ENCODE measurements at regions not wholly inside any gene's neighbourhood (a gene's known extent, or its start where the extent isn't known, plus 50 kb on each side); places are given as distances from the start of the nearest gene placed in this dataset.

- peaks cover 0 to 5% (median 0%) of the 10 kb centered on the region in 11 donors for H3K9me3 Mint-ChIP-seq
- H3K27ac ChIP-seq (ENCODE audit: low read depth, low read length) = no peak overlapping the region
- H3K4me3 Mint-ChIP-seq = no peak overlapping the region
- H3K4me1 ChIP-seq (ENCODE audit: control insufficient read depth in 2 of 2, insufficient read depth in 2 of 2, low read length in 2 of 2) = no peaks in the 10 kb centered on the region
- intact Hi-C loops (cut with micrococcal nuclease) = no loop called here
- H3K4me3 ChIP-seq (ENCODE audit: low read length) = no peak overlapping the region
- peaks cover 3 to 66% (median 35%) of the 10 kb centered on the region in 5 donors for H3K27me3 Mint-ChIP-seq
- H3K4me1 Mint-ChIP-seq = no peaks in the 10 kb centered on the region
- DNase-seq (no peak), ATAC-seq (no peak)
- H3K36me3 ChIP-seq (ENCODE audit: control insufficient read depth in 2 of 3, insufficient read depth in 3 of 3, low read length in 3 of 3) = no peaks in the 10 kb centered on the region
- peaks cover 0 to 4% (median 0%) of the 10 kb centered on the region in 5 donors for H3K36me3 Mint-ChIP-seq
- POLR2A ChIA-PET = no interaction called here
- CTCF ChIA-PET = no interaction called here
- H3K27me3 ChIP-seq (ENCODE audit: control insufficient read depth in 2 of 2, insufficient read depth in 2 of 2, low read length in 2 of 2) = no peaks in the 10 kb centered on the region
- no peaks in the 10 kb centered on the region for H3K9me3 ChIP-seq (ENCODE audit: control insufficient read depth in 2 of 3, low read length in 3 of 3)
- no peak overlapping the region for H3K27ac Mint-ChIP-seq
Observed at GRCh38 chr13:97879646-97880310, 73.7 kb upstream of the IPO5 start.

- no peak for DNase-seq
- CTCF ChIA-PET = no interaction called here
- peaks cover 0 to 4% (median 0%) of the 10 kb centered on the region in 5 donors for H3K36me3 Mint-ChIP-seq
- no peak overlapping the region for H3K4me3 Mint-ChIP-seq
- no peak for ATAC-seq
- POLR2A ChIA-PET = no interaction called here
- Histone ChIP-seq H3K9me3 (ENCODE audit: control insufficient read depth in 2 of 3, low read length in 3 of 3) (no peaks in the 10 kb centered on the region), H3K4me3 (ENCODE audit: low read length) (no peak overlapping the region), H3K4me1 (ENCODE audit: control insufficient read depth in 2 of 2, insufficient read depth in 2 of 2, low read length in 2 of 2) (no peaks in the 10 kb centered on the region), H3K27ac (ENCODE audit: low read depth, low read length) (no peak overlapping the region), H3K27me3 (ENCODE audit: control insufficient read depth in 2 of 2, insufficient read depth in 2 of 2, low read length in 2 of 2) (no peaks in the 10 kb centered on the region), H3K36me3 (ENCODE audit: control insufficient read depth in 2 of 3, insufficient read depth in 3 of 3, low read length in 3 of 3) (no peaks in the 10 kb centered on the region)
- no peaks in the 10 kb centered on the region for H3K4me1 Mint-ChIP-seq
- H3K27ac Mint-ChIP-seq = no peak overlapping the region
- intact Hi-C loops (cut with micrococcal nuclease) = no loop called here
- H3K27me3 Mint-ChIP-seq = peaks cover 3 to 65% (median 30%) of the 10 kb centered on the region in 5 donors
- H3K9me3 Mint-ChIP-seq = peaks cover 0 to 5% (median 0%) of the 10 kb centered on the region in 11 donors
Observed at GRCh38 chr13:97880311-97880675, 73.2 kb upstream of the IPO5 start.

- Histone ChIP-seq H3K4me3 (ENCODE audit: low read length) (no peak overlapping the region), H3K27me3 (ENCODE audit: control insufficient read depth in 2 of 2, insufficient read depth in 2 of 2, low read length in 2 of 2) (no peaks in the 10 kb centered on the region), H3K9me3 (ENCODE audit: control insufficient read depth in 2 of 3, low read length in 3 of 3) (no peaks in the 10 kb centered on the region), H3K36me3 (ENCODE audit: control insufficient read depth in 2 of 3, insufficient read depth in 3 of 3, low read length in 3 of 3) (no peaks in the 10 kb centered on the region), H3K4me1 (ENCODE audit: control insufficient read depth in 2 of 2, insufficient read depth in 2 of 2, low read length in 2 of 2) (no peaks in the 10 kb centered on the region), H3K27ac (ENCODE audit: low read depth, low read length) (no peak overlapping the region)
- DNase-seq (no peak), ATAC-seq (no peak)
- Mint-ChIP-seq H3K36me3 (peaks cover 0 to 4% (median 0%) of the 10 kb centered on the region in 5 donors), H3K9me3 (peaks cover 0 to 5% (median 0%) of the 10 kb centered on the region in 11 donors), H3K4me1 (no peaks in the 10 kb centered on the region), H3K27me3 (peaks cover 0 to 56% (median 20%) of the 10 kb centered on the region in 5 donors), H3K27ac (no peak overlapping the region), H3K4me3 (no peak overlapping the region)
- POLR2A ChIA-PET = no interaction called here
- CTCF ChIA-PET = no interaction called here
- intact Hi-C loops (cut with micrococcal nuclease) = no loop called here
Observed at GRCh38 chr13:97881556-97881955, 71.9 kb upstream of the IPO5 start.

- H3K4me1 ChIP-seq (ENCODE audit: control insufficient read depth in 2 of 2, insufficient read depth in 2 of 2, low read length in 2 of 2) = no peaks in the 10 kb centered on the region
- intact Hi-C loops (cut with micrococcal nuclease) = no loop called here
- H3K36me3 ChIP-seq (ENCODE audit: control insufficient read depth in 2 of 3, insufficient read depth in 3 of 3, low read length in 3 of 3) = no peaks in the 10 kb centered on the region
- CTCF ChIA-PET = no interaction called here
- H3K9me3 ChIP-seq (ENCODE audit: control insufficient read depth in 2 of 3, low read length in 3 of 3) = no peaks in the 10 kb centered on the region
- POLR2A ChIA-PET = no interaction called here
- Mint-ChIP-seq H3K27ac (no peak overlapping the region), H3K4me3 (no peak overlapping the region), H3K4me1 (no peaks in the 10 kb centered on the region), H3K27me3 (peaks cover 0 to 54% (median 26%) of the 10 kb centered on the region in 5 donors), H3K9me3 (peaks cover 0 to 5% (median 0%) of the 10 kb centered on the region in 11 donors), H3K36me3 (peaks cover 0 to 4% (median 0%) of the 10 kb centered on the region in 5 donors)
- no peaks in the 10 kb centered on the region for H3K27me3 ChIP-seq (ENCODE audit: control insufficient read depth in 2 of 2, insufficient read depth in 2 of 2, low read length in 2 of 2)
- no peak overlapping the region for H3K27ac ChIP-seq (ENCODE audit: low read depth, low read length)
- ATAC-seq (no peak), DNase-seq (no peak)
- H3K4me3 ChIP-seq (ENCODE audit: low read length) = no peak overlapping the region
Observed at GRCh38 chr13:97883396-97883795, 70.1 kb upstream of the IPO5 start.

- H3K4me1 ChIP-seq (ENCODE audit: control insufficient read depth in 2 of 2, insufficient read depth in 2 of 2, low read length in 2 of 2) = no peaks in the 10 kb centered on the region
- Mint-ChIP-seq H3K4me1 (no peaks in the 10 kb centered on the region), H3K36me3 (peaks cover 0 to 4% (median 0%) of the 10 kb centered on the region in 5 donors), H3K4me3 (no peak overlapping the region), H3K27me3 (peaks cover 3 to 53% (median 28%) of the 10 kb centered on the region in 5 donors), H3K9me3 (peaks cover 0 to 5% (median 0%) of the 10 kb centered on the region in 11 donors), H3K27ac (no peak overlapping the region)
- CTCF ChIA-PET = no interaction called here
- no peaks in the 10 kb centered on the region for H3K9me3 ChIP-seq (ENCODE audit: control insufficient read depth in 2 of 3, low read length in 3 of 3)
- POLR2A ChIA-PET = no interaction called here
- no peak for DNase-seq
- H3K4me3 ChIP-seq (ENCODE audit: low read length) = no peak overlapping the region
- no peak overlapping the region for H3K27ac ChIP-seq (ENCODE audit: low read depth, low read length)
- H3K36me3 ChIP-seq (ENCODE audit: control insufficient read depth in 2 of 3, insufficient read depth in 3 of 3, low read length in 3 of 3) = no peaks in the 10 kb centered on the region
- no peaks in the 10 kb centered on the region for H3K27me3 ChIP-seq (ENCODE audit: control insufficient read depth in 2 of 2, insufficient read depth in 2 of 2, low read length in 2 of 2)
- ATAC-seq = no peak
- intact Hi-C loops (cut with micrococcal nuclease) = no loop called here
Observed at GRCh38 chr13:97884707-97885468, 68.6 kb upstream of the IPO5 start.

- Histone ChIP-seq H3K9me3 (ENCODE audit: control insufficient read depth in 2 of 3, low read length in 3 of 3) (no peaks in the 10 kb centered on the region), H3K27ac (ENCODE audit: low read depth, low read length) (no peak overlapping the region), H3K27me3 (ENCODE audit: control insufficient read depth in 2 of 2, insufficient read depth in 2 of 2, low read length in 2 of 2) (no peaks in the 10 kb centered on the region), H3K36me3 (ENCODE audit: control insufficient read depth in 2 of 3, insufficient read depth in 3 of 3, low read length in 3 of 3) (no peaks in the 10 kb centered on the region), H3K4me1 (ENCODE audit: control insufficient read depth in 2 of 2, insufficient read depth in 2 of 2, low read length in 2 of 2) (no peaks in the 10 kb centered on the region), H3K4me3 (ENCODE audit: low read length) (no peak overlapping the region)
- DNase-seq (no peak), ATAC-seq (no peak)
- POLR2A ChIA-PET = no interaction called here
- Mint-ChIP-seq H3K27me3 (peaks cover 3 to 48% (median 25%) of the 10 kb centered on the region in 5 donors), H3K4me1 (no peaks in the 10 kb centered on the region), H3K36me3 (peaks cover 0 to 4% (median 0%) of the 10 kb centered on the region in 5 donors), H3K4me3 (no peak overlapping the region), H3K27ac (no peak overlapping the region), H3K9me3 (peaks cover 0 to 5% (median 0%) of the 10 kb centered on the region in 11 donors)
- CTCF ChIA-PET = no interaction called here
- intact Hi-C loops (cut with micrococcal nuclease) = no loop called here
Observed at GRCh38 chr13:97885641-97886040, 67.8 kb upstream of the IPO5 start.

GRCh38 chr13:97889803-97890202 is 63.7 kb upstream of the IPO5 start:
- no peaks in the 10 kb centered on the region for H3K27me3 ChIP-seq (ENCODE audit: control insufficient read depth in 2 of 2, insufficient read depth in 2 of 2, low read length in 2 of 2)
- no peaks in the 10 kb centered on the region for H3K9me3 ChIP-seq (ENCODE audit: control insufficient read depth in 2 of 3, low read length in 3 of 3)
- CTCF ChIA-PET = no interaction called here
- H3K4me3 ChIP-seq (ENCODE audit: low read length) = no peak overlapping the region
- H3K27ac ChIP-seq (ENCODE audit: low read depth, low read length) = no peak overlapping the region
- H3K27me3 Mint-ChIP-seq = peaks cover 3 to 32% (median 24%) of the 10 kb centered on the region in 5 donors
- POLR2A ChIA-PET = no interaction called here
- ATAC-seq = no peak
- H3K36me3 Mint-ChIP-seq = peaks cover 0 to 6% (median 0%) of the 10 kb centered on the region in 5 donors
- H3K9me3 Mint-ChIP-seq = peaks cover 0 to 14% (median under 1%) of the 10 kb centered on the region in 11 donors
- intact Hi-C loops (cut with micrococcal nuclease) = no loop called here
- no peaks in the 10 kb centered on the region for H3K4me1 Mint-ChIP-seq
- H3K4me3 Mint-ChIP-seq = no peak overlapping the region
- no peak overlapping the region for H3K27ac Mint-ChIP-seq
- DNase-seq = no peak
- no peaks in the 10 kb centered on the region for H3K36me3 ChIP-seq (ENCODE audit: control insufficient read depth in 2 of 3, insufficient read depth in 3 of 3, low read length in 3 of 3)
- no peaks in the 10 kb centered on the region for H3K4me1 ChIP-seq (ENCODE audit: control insufficient read depth in 2 of 2, insufficient read depth in 2 of 2, low read length in 2 of 2)

All from naive thymus-derived CD4-positive, alpha-beta T cell (primary cell).